T-cell (primary cell): ENCODE measurements at regions not wholly inside any gene's neighbourhood (a gene's known extent, or its start where the extent isn't known, plus 50 kb on each side); places are given as distances from the start of the nearest gene placed in this dataset.

Experiments used
- ATAC-seq, 4 experiments: fragments of 200-7000 bp in 3 of 4; fragments of 150-1000 bp in 1 of 4; cut with Tn5 transposase; replicated peaks in 1 of 4; 1 replicate in 3 of 4; 2 replicates in 1 of 4; pipeline ENCODE4 v1.10.0; 2021; ENCODE audit warnings: moderate library complexity in 3 of 4, mild to moderate bottlenecking in 2 of 4, moderate number of reproducible peaks in 1 of 4
- CTCF ChIA-PET, 2 donors: fragments of 300-600 bp; sonication (Branson Sonifier 250); formaldehyde crosslinking; loops; one replicate each; lab custom pipeline; 2022; ENCODE audit warnings: antibody characterized with exemption in 2 of 2; lab: Charles Lee
- POLR2A ChIA-PET, 2 donors: fragments of 300-600 bp; sonication (Branson Sonifier 250); formaldehyde crosslinking; loops; one replicate each; lab custom pipeline; 2022; ENCODE audit warnings: antibody characterized with exemption in 2 of 2; lab: Charles Lee
- DNase-seq, 35 experiments: peaks; one replicate each; pipeline versions ENCODE4 v3.0.0 to v3.0.0-alpha.2; 2013 to 2023
- H3K27ac ChIP-seq: one replicate; pipeline ENCODE4 v1.5.1; 2013; ENCODE audit warnings: low read length
- H3K27me3 ChIP-seq, 2 experiments: replicated peaks in 1 of 2; 1 replicate in 1 of 2; 2 replicates in 1 of 2; pipeline versions ENCODE4 v1.6.1 to v1.7.0; 2013; ENCODE audit warnings: low read length in 1 of 2, mixed read lengths in 1 of 2; ENCODE audit not compliant: control insufficient read depth in 2 of 2, insufficient read depth in 2 of 2; ENCODE audit errors: extremely low read depth in 1 of 2
- H3K36me3 ChIP-seq, 2 donors: 1 replicate in 1 of 2; 2 replicates in 1 of 2; pipeline versions ENCODE4 v1.6.1 to v1.7.0; 2013; ENCODE audit warnings: low read length in 1 of 2; ENCODE audit not compliant: control insufficient read depth in 2 of 2, insufficient read depth in 1 of 2; ENCODE audit errors: extremely low read depth in 1 of 2
- H3K4me1 ChIP-seq, 2 experiments: 1 replicate in 1 of 2; 2 replicates in 1 of 2; pipeline versions ENCODE4 v1.6.1 to v1.7.0; 2013; ENCODE audit warnings: low read length in 2 of 2, mixed read lengths in 1 of 2; ENCODE audit not compliant: insufficient read depth in 2 of 2, control insufficient read depth in 1 of 2; ENCODE audit errors: extremely low read depth in 1 of 2
- H3K4me3 ChIP-seq, 2 donors: 1 replicate in 1 of 2; 2 replicates in 1 of 2; pipeline versions ENCODE4 v1.5.1 to v1.7.0; 2013; ENCODE audit warnings: mild to moderate bottlenecking in 2 of 2, low read length in 1 of 2, moderate library complexity in 1 of 2; ENCODE audit not compliant: control insufficient read depth in 1 of 2; ENCODE audit errors: extremely low read depth in 1 of 2
- H3K9me3 ChIP-seq: 2 replicates; pipeline ENCODE4 v1.7.0; 2013
- H3K27ac Mint-ChIP-seq, 2 donors: one replicate each; pipeline ENCODE4 v1.8.0; 2020 to 2021; ENCODE audit warnings: mild to moderate bottlenecking in 2 of 2, mixed read lengths in 2 of 2
- H3K27me3 Mint-ChIP-seq, 2 donors: one replicate each; pipeline ENCODE4 v1.8.0; 2021 to 2022; ENCODE audit warnings: mixed read lengths in 2 of 2
- H3K36me3 Mint-ChIP-seq: one replicate; pipeline ENCODE4 v1.8.0; 2021; ENCODE audit warnings: mixed read lengths
- H3K4me1 Mint-ChIP-seq, 3 donors: one replicate each; pipeline ENCODE4 v1.8.0; 2020 to 2022; ENCODE audit warnings: mixed read lengths in 3 of 3, mild to moderate bottlenecking in 1 of 3
- H3K4me3 Mint-ChIP-seq, 3 donors: one replicate each; pipeline ENCODE4 v1.8.0; 2020 to 2022; ENCODE audit warnings: mild to moderate bottlenecking in 3 of 3, mixed read lengths in 3 of 3, moderate library complexity in 3 of 3
- H3K9me3 Mint-ChIP-seq, 3 donors: one replicate each; pipeline ENCODE4 v1.8.0; 2020 to 2022; ENCODE audit warnings: mixed read lengths in 3 of 3
- WGBS: methylation state at CpG from one replicate; pipeline ENCODE4 v1.1.5; 2013; ENCODE audit warnings: missing lambda C conversion rate; ENCODE audit not compliant: insufficient coverage; 5-methylcytosine and 5-hydroxymethylcytosine counted together

- CTCF ChIA-PET = no interaction called here
Observed at GRCh38 chr2:156221703-156222102, 110.8 kb downstream of the NR4A2 start.

GRCh38 chr2:156219491-156220100, 112.9 kb downstream of the NR4A2 start:
- Mint-ChIP-seq H3K9me3 (peaks cover 31 to 41% (median 33%) of the 10 kb centered on the region in 3 donors), H3K27ac (no peak overlapping the region), H3K36me3 (peaks cover 26% of the 10 kb centered on the region), H3K27me3 (peaks cover 11 to 15% of the 10 kb centered on the region in 2 donors), H3K4me1 (no peaks in the 10 kb centered on the region), H3K4me3 (no peak overlapping the region)
- no peaks in the 10 kb centered on the region for H3K9me3 ChIP-seq
- POLR2A ChIA-PET = no interaction called here
- CTCF ChIA-PET = no interaction called here
- no peaks in the 10 kb centered on the region for H3K4me1 ChIP-seq
- H3K27ac ChIP-seq = no peak overlapping the region
- no peaks in the 10 kb centered on the region for H3K36me3 ChIP-seq
- ATAC-seq = no peak
- DNase-seq = no peak
- H3K4me3 ChIP-seq = no peak overlapping the region
- 100% methylated on average over 1 of the region's 4 CpGs for WGBS
- H3K27me3 ChIP-seq = peaks cover 0 to 2% of the 10 kb centered on the region in 2 experiments

More at GRCh38 chr2:156221703-156222102, 110.8 kb downstream of the NR4A2 start:
- Mint-ChIP-seq H3K4me3 (no peak overlapping the region), H3K27me3 (peaks cover 11% of the 10 kb centered on the region in 2 donors), H3K27ac (no peak overlapping the region), H3K4me1 (no peaks in the 10 kb centered on the region), H3K9me3 (peaks cover 33 to 51% (median 36%) of the 10 kb centered on the region in 3 donors), H3K36me3 (peaks cover 36% of the 10 kb centered on the region)
- ATAC-seq (no peak), DNase-seq (no peak)
- no peak overlapping the region for H3K27ac ChIP-seq
- H3K4me3 ChIP-seq = no peak overlapping the region
- no peaks in the 10 kb centered on the region for H3K27me3 ChIP-seq
- POLR2A ChIA-PET = no interaction called here
- H3K36me3 ChIP-seq = no peaks in the 10 kb centered on the region
- no peaks in the 10 kb centered on the region for H3K9me3 ChIP-seq
- no peaks in the 10 kb centered on the region for H3K4me1 ChIP-seq
- 33% methylated on average over 1 of the region's 2 CpGs for WGBS

- 72% methylated on average over 2 of the region's 2 CpGs for WGBS
- no peaks in the 10 kb centered on the region for H3K4me1 ChIP-seq
- DNase-seq (no peak), ATAC-seq (no peak)
- no peak overlapping the region for H3K4me3 ChIP-seq
- H3K27ac ChIP-seq = no peak overlapping the region
- Mint-ChIP-seq H3K4me3 (no peak overlapping the region), H3K27ac (no peak overlapping the region), H3K36me3 (no peaks in the 10 kb centered on the region), H3K27me3 (peaks cover 14 to 16% of the 10 kb centered on the region in 2 donors), H3K4me1 (no peaks in the 10 kb centered on the region), H3K9me3 (peaks cover 0 to 9% (median 5%) of the 10 kb centered on the region in 3 donors)
- H3K36me3 ChIP-seq = no peaks in the 10 kb centered on the region
- CTCF ChIA-PET = interaction anchor here (0.5 to 0.6 kb wide), 3 partner anchors 34 to 502 kb away, joined by 3 to 6 read pairs (median 3); no protein-coding TSS in a partner anchor
- peaks cover 0 to 2% of the 10 kb centered on the region in 2 experiments for H3K27me3 ChIP-seq
- POLR2A ChIA-PET = interaction anchor here in 1 of 2 donors (0.6 kb wide), 1 partner anchor 310 kb away, joined by 3 read pairs; no protein-coding TSS in a partner anchor
- no peaks in the 10 kb centered on the region for H3K9me3 ChIP-seq
Observed at GRCh38 chr2:156215656-156216055, 116.9 kb downstream of the NR4A2 start.

- ATAC-seq = no peak
Observed at GRCh38 chr2:156211318-156211717, 121.2 kb downstream of the NR4A2 start.

GRCh38 chr2:156206355-156206754, 126.2 kb downstream of the NR4A2 start:
- POLR2A ChIA-PET = no interaction called here
- Histone ChIP-seq H3K36me3 (no peaks in the 10 kb centered on the region), H3K27me3 (no peaks in the 10 kb centered on the region), H3K9me3 (no peaks in the 10 kb centered on the region), H3K4me1 (no peaks in the 10 kb centered on the region), H3K27ac (no peak overlapping the region), H3K4me3 (no peak overlapping the region)
- DNase-seq (no peak), ATAC-seq (no peak)
- H3K27ac Mint-ChIP-seq = no peak overlapping the region
- CTCF ChIA-PET = no interaction called here
- H3K27me3 Mint-ChIP-seq = peaks cover 3 to 13% of the 10 kb centered on the region in 2 donors
- no peaks in the 10 kb centered on the region for H3K9me3 Mint-ChIP-seq
- WGBS = no CpG with 5 or more reads among the region's 2 CpGs
- H3K4me3 Mint-ChIP-seq = no peak overlapping the region
- H3K4me1 Mint-ChIP-seq = no peaks in the 10 kb centered on the region
- H3K36me3 Mint-ChIP-seq = no peaks in the 10 kb centered on the region

More at GRCh38 chr2:156211318-156211717, 121.2 kb downstream of the NR4A2 start:
- Mint-ChIP-seq H3K9me3 (peaks cover 0 to 3% (median 0%) of the 10 kb centered on the region in 3 donors), H3K4me1 (no peaks in the 10 kb centered on the region), H3K27me3 (peaks cover 14 to 23% of the 10 kb centered on the region in 2 donors), H3K27ac (no peak overlapping the region), H3K36me3 (no peaks in the 10 kb centered on the region), H3K4me3 (no peak overlapping the region)
- CTCF ChIA-PET = interaction anchor here (0.6 to 1.1 kb wide), 4 partner anchors 18 to 379 kb away, joined by 3 to 4 read pairs (median 3); no protein-coding TSS in a partner anchor
- no peaks in the 10 kb centered on the region for H3K9me3 ChIP-seq
- no peak overlapping the region for H3K27ac ChIP-seq
- POLR2A ChIA-PET = no interaction called here
- H3K4me3 ChIP-seq = no peak overlapping the region
- H3K27me3 ChIP-seq = peaks cover 0 to 2% of the 10 kb centered on the region in 2 experiments
- no peaks in the 10 kb centered on the region for H3K36me3 ChIP-seq
- H3K4me1 ChIP-seq = no peaks in the 10 kb centered on the region
- DNase-seq = no peak

GRCh38 chr2:156199588-156199987, 132.9 kb downstream of the NR4A2 start:
- H3K36me3 ChIP-seq = no peaks in the 10 kb centered on the region
- no peaks in the 10 kb centered on the region for H3K36me3 Mint-ChIP-seq
- no peaks in the 10 kb centered on the region for H3K4me1 Mint-ChIP-seq
- CTCF ChIA-PET = no interaction called here
- POLR2A ChIA-PET = no interaction called here
- no peaks in the 10 kb centered on the region for H3K9me3 ChIP-seq
- no peak overlapping the region for H3K4me3 Mint-ChIP-seq
- no peak overlapping the region for H3K27ac ChIP-seq
- H3K27me3 Mint-ChIP-seq = peaks cover 3 to 9% of the 10 kb centered on the region in 2 donors
- H3K27ac Mint-ChIP-seq = no peak overlapping the region
- H3K4me1 ChIP-seq = no peaks in the 10 kb centered on the region
- no peaks in the 10 kb centered on the region for H3K27me3 ChIP-seq
- DNase-seq (no peak), ATAC-seq (no peak)
- H3K4me3 ChIP-seq = no peak overlapping the region
- H3K9me3 Mint-ChIP-seq = no peaks in the 10 kb centered on the region
